ENCODE measurements at regions not wholly inside any gene's neighbourhood (a gene's known extent, or its start where the extent isn't known, plus 50 kb on each side); places are given as distances from the start of the nearest gene placed in this dataset.

GRCh38 chr9:1140057-1140456, 89.9 kb downstream of the DMRT2 start:
- DNase-seq (ENCODE audit: extremely low spot score): no peak
- TF ChIP-seq, protein P1, sequence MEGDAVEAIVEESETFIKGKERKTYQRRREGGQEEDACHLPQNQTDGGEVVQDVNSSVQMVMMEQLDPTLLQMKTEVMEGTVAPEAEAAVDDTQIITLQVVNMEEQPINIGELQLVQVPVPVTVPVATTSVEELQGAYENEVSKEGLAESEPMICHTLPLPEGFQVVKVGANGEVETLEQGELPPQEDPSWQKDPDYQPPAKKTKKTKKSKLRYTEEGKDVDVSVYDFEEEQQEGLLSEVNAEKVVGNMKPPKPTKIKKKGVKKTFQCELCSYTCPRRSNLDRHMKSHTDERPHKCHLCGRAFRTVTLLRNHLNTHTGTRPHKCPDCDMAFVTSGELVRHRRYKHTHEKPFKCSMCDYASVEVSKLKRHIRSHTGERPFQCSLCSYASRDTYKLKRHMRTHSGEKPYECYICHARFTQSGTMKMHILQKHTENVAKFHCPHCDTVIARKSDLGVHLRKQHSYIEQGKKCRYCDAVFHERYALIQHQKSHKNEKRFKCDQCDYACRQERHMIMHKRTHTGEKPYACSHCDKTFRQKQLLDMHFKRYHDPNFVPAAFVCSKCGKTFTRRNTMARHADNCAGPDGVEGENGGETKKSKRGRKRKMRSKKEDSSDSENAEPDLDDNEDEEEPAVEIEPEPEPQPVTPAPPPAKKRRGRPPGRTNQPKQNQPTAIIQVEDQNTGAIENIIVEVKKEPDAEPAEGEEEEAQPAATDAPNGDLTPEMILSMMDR (IDR thresholded peaks at IDR 0.05; ENCODE audit: control extremely low read depth, extremely low read depth, low read depth, missing control alignments): no peak
- ChIA-PET POLR2A (no interaction called here), CTCF (interaction anchor here (1.7 kb wide), 1 partner anchor 11 kb away, joined by 5 read pairs; no protein-coding TSS in a partner anchor)

- TF ChIP-seq, protein P1 (IDR thresholded peaks at IDR 0.05; ENCODE audit: control extremely low read depth, extremely low read depth, low read depth, missing control alignments): no peak
- ChIA-PET CTCF (no interaction called here), POLR2A (no interaction called here)
- DNase-seq (ENCODE audit: extremely low spot score): no peak
These were observed 101.5 kb downstream of the DMRT2 start for GRCh38 chr9:1151691-1152090.

- TF ChIP-seq, protein P1 (IDR thresholded peaks at IDR 0.05; ENCODE audit: control extremely low read depth, extremely low read depth, low read depth, missing control alignments): no peak
- POLR2A ChIA-PET: no interaction called here
- DNase-seq (ENCODE audit: extremely low spot score): no peak
- CTCF ChIA-PET: no interaction called here
These were observed 102.0 kb downstream of the DMRT2 start for GRCh38 chr9:1152171-1152570.

- DNase-seq (ENCODE audit: extremely low spot score): no peak
- ChIA-PET POLR2A (no interaction called here), CTCF (no interaction called here)
- TF ChIP-seq, protein P1 (IDR thresholded peaks at IDR 0.05; ENCODE audit: control extremely low read depth, extremely low read depth, low read depth, missing control alignments): no peak
These were observed 104.6 kb downstream of the DMRT2 start for GRCh38 chr9:1154739-1155138.

- ChIA-PET CTCF (no interaction called here), POLR2A (no interaction called here)
- DNase-seq (ENCODE audit: extremely low spot score): no peak
- TF ChIP-seq, protein P1 (IDR thresholded peaks at IDR 0.05; ENCODE audit: control extremely low read depth, extremely low read depth, low read depth, missing control alignments): no peak
These were observed 105.4 kb downstream of the DMRT2 start for GRCh38 chr9:1155602-1156001.

DNA sequence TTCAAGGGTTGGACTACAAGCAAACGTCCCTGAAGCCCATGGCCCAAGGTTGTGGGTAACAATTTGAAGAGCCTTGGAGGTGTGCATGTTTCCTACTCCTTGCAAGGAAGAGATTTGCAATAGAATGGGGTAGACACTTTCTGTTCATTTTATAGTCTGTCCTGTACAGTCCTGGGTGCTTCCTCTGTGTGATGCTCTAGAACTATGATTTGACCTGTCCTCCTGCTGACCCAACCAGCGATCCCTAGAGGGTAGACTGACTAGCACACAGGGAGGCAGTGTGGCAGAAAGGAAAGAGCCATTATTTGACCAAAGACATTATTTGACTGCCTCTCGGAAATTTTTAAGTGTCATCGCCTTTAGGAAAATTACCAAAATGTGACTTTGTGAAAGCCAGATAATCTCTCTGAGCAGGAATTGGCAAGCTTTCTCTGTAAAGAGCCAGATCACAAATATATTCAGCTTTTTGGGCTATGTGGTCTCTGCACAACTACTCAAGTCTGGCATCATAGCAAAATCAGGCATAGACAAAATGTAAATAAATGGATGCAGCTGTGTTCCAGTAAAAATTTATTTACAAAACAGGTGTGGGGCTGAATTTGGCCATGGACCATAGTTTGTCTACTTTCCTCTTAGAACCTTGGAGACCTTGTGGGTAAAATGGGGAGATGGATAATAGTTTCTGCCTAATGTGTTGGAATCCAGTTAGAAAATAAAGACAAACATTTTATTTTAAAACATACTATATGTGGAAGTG, 106.8 kb downstream of the DMRT2 start:
- TF ChIP-seq, protein P1 (IDR thresholded peaks at IDR 0.05; ENCODE audit: control extremely low read depth, extremely low read depth, low read depth, missing control alignments): no peak
- no peak for DNase-seq (ENCODE audit: extremely low spot score)
- ChIA-PET CTCF (no interaction called here), POLR2A (no interaction called here)

All from GM10248 (cell line).